ENCODE measurements at regions not wholly inside any gene's neighbourhood (a gene's known extent, or its start where the extent isn't known, plus 50 kb on each side); places are given as distances from the start of the nearest gene placed in this dataset.

DNA sequence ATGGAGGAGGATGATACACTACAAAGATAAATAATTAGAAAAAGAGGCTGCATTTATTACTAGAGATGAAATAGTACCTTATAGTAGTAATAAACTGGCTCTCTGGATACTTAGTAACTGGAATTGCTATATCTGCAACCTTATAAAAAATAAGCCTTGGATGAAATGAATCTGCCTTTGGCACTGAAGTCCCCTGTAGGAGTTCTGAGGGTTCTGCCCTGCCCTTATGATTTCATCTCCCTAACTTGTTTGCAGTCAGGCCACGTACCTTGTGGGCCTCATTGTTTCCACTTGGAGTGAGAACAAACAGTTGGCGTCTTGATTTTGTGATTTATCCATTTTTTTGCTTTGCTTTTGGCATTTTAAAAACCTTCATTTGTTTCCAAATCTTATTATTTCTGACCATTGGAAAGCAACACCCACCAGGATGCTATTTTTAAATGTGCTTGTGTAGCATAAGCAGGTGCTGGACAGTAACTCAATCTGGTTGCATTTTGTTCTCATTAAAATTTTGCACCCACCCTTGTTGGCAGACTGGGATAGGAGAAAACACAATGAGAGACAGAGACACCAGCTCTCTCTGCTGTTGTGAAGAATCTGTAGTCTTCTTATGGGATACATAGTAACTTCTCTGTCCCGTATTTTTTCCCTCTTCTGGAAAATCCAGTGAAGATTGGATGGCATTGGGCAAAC, 518.9 kb upstream of the SGCD start:
- no peak for TF ChIP-seq EZH2phosphoT487 (IDR thresholded peaks at IDR 0.05; ENCODE audit: borderline replicate concordance, low read depth, low read length)
- TF ChIP-seq, protein P1, sequence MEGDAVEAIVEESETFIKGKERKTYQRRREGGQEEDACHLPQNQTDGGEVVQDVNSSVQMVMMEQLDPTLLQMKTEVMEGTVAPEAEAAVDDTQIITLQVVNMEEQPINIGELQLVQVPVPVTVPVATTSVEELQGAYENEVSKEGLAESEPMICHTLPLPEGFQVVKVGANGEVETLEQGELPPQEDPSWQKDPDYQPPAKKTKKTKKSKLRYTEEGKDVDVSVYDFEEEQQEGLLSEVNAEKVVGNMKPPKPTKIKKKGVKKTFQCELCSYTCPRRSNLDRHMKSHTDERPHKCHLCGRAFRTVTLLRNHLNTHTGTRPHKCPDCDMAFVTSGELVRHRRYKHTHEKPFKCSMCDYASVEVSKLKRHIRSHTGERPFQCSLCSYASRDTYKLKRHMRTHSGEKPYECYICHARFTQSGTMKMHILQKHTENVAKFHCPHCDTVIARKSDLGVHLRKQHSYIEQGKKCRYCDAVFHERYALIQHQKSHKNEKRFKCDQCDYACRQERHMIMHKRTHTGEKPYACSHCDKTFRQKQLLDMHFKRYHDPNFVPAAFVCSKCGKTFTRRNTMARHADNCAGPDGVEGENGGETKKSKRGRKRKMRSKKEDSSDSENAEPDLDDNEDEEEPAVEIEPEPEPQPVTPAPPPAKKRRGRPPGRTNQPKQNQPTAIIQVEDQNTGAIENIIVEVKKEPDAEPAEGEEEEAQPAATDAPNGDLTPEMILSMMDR (conservative IDR thresholded peaks at IDR 0.05; ENCODE audit: low read length), result no peak
